Neural cell (in vitro differentiated cells): ENCODE measurements at regions not wholly inside any gene's neighbourhood (a gene's known extent, or its start where the extent isn't known, plus 50 kb on each side); places are given as distances from the start of the nearest gene placed in this dataset.

Experiments used
- H2AFZ ChIP-seq: fragments of 200-600, 300-800 bp; sonication (generic), shearing (Covaris generic); 2 replicates; pipeline ENCODE4 v1.6.0; 2014; ENCODE audit warnings: low read depth, mild to moderate bottlenecking, antibody characterized with exemption, low read length, moderate library complexity
- H3F3A ChIP-seq: fragments of 200-600 bp; shearing (Covaris generic); 2 replicates; pipeline ENCODE4 v1.6.1; 2016; ENCODE audit warnings: mild to moderate bottlenecking, moderate library complexity, mixed read lengths, antibody characterized with exemption, low read length; ENCODE audit not compliant: insufficient read depth, poor library complexity, severe bottlenecking
- H3K27ac ChIP-seq: fragments of 200-600, 300-800 bp; sonication (generic), shearing (Covaris generic); 2 replicates; pipeline ENCODE4 v1.5.1; 2014; ENCODE audit warnings: mild to moderate bottlenecking, low read length, moderate library complexity
- H3K27me3 ChIP-seq: fragments of 300-800, 200-600 bp; sonication (generic), shearing (Covaris generic); 2 replicates; pipeline ENCODE4 v1.6.0; 2014; ENCODE audit warnings: mild to moderate bottlenecking, low read depth, low read length, moderate library complexity; ENCODE audit not compliant: insufficient read depth
- H3K36me3 ChIP-seq: fragments of 300-800, 200-600 bp; sonication (generic), shearing (Covaris generic); 2 replicates; pipeline ENCODE4 v1.5.1; 2014; ENCODE audit warnings: mild to moderate bottlenecking, antibody characterized with exemption, low read length, moderate library complexity; ENCODE audit not compliant: insufficient read depth
- H3K4me2 ChIP-seq: fragments of 300-800, 200-600 bp; sonication (generic), shearing (Covaris generic); 2 replicates; pipeline ENCODE4 v1.6.0; 2014; ENCODE audit warnings: mild to moderate bottlenecking, low read length
- H3K4me3 ChIP-seq: fragments of 300-800, 200-600 bp; sonication (generic), shearing (Covaris generic); 2 replicates; pipeline ENCODE4 v1.5.1; 2014; ENCODE audit warnings: mild to moderate bottlenecking, low read length, moderate library complexity
- H3K79me2 ChIP-seq: fragments of 200-600 bp; shearing (Covaris generic); replicated peaks from 2 replicates; pipeline ENCODE4 v1.6.0; 2014; ENCODE audit warnings: mild to moderate bottlenecking, low read length, moderate library complexity; ENCODE audit not compliant: insufficient read depth
- H3K9ac ChIP-seq: fragments of 300-800, 200-600 bp; sonication (generic), shearing (Covaris generic); 2 replicates; pipeline ENCODE4 v1.6.1; 2016; ENCODE audit warnings: mild to moderate bottlenecking, low read length, mixed read lengths
- H3K9me2 ChIP-seq: fragments of 200-600 bp; shearing (Covaris generic); 2 replicates; pipeline ENCODE4 v1.6.1; 2016; ENCODE audit warnings: mild to moderate bottlenecking, low read length, mixed read lengths; ENCODE audit not compliant: insufficient read depth
- H3K9me3 ChIP-seq: fragments of 200-600, 300-800 bp; sonication (generic), shearing (Covaris generic); 2 replicates; pipeline ENCODE4 v1.6.1; 2016; ENCODE audit warnings: mild to moderate bottlenecking, mixed run types, low read length, moderate library complexity, mixed read lengths
- H4K20me1 ChIP-seq: fragments of 200-600 bp; shearing (Covaris generic); 2 replicates; pipeline ENCODE4 v1.6.1; 2016; ENCODE audit warnings: mild to moderate bottlenecking, mixed run types; ENCODE audit not compliant: insufficient read depth
- CTCF ChIP-seq: fragments of 450-650 bp; IDR thresholded peaks from 2 replicates; pipeline ENCODE4 v1.5.1; 2014; ENCODE audit warnings: antibody characterized with exemption, mild to moderate bottlenecking, moderate library complexity; ENCODE audit not compliant: poor library complexity, severe bottlenecking
- EP300 ChIP-seq: fragments of 450-650 bp; conservative IDR thresholded peaks from 2 replicates; pipeline ENCODE4 v1.6.1; 2014; ENCODE audit warnings: antibody characterized with exemption, mild to moderate bottlenecking, moderate library complexity; ENCODE audit not compliant: poor library complexity, severe bottlenecking
- EZH2 ChIP-seq: fragments of 200-600, 300-800 bp; shearing (Covaris generic), sonication (generic); IDR thresholded peaks from 2 replicates; pipeline ENCODE4 v1.6.1; 2014; ENCODE audit warnings: antibody characterized with exemption, low read length, borderline replicate concordance, mild to moderate bottlenecking; ENCODE audit not compliant: insufficient read depth, poor library complexity, severe bottlenecking
- MXI1 ChIP-seq: fragments of 450-650 bp; conservative IDR thresholded peaks from 2 replicates; pipeline ENCODE4 v1.6.1; 2014; ENCODE audit warnings: antibody characterized with exemption, mild to moderate bottlenecking; ENCODE audit not compliant: poor library complexity, severe bottlenecking
- POLR2AphosphoS5 ChIP-seq: IDR thresholded peaks from 2 replicates; pipeline ENCODE4 v1.6.1; 2012
- RAD21 ChIP-seq: fragments of 450-650 bp; conservative IDR thresholded peaks from 2 replicates; pipeline ENCODE4 v1.6.1; 2014; ENCODE audit warnings: antibody characterized with exemption, mild to moderate bottlenecking, moderate library complexity
- REST ChIP-seq: IDR thresholded peaks from 2 replicates; pipeline ENCODE4 v1.6.1; 2012; ENCODE audit warnings: borderline replicate concordance
- SMC3 ChIP-seq: fragments of 450-650 bp; conservative IDR thresholded peaks from 2 replicates; pipeline ENCODE4 v1.6.1; 2014; ENCODE audit warnings: antibody characterized with exemption, mild to moderate bottlenecking, moderate library complexity; ENCODE audit not compliant: poor library complexity
- TAF1 ChIP-seq: IDR thresholded peaks from 2 replicates; pipeline ENCODE4 v1.6.1; 2012; ENCODE audit warnings: low read depth

GRCh38 chr16:86800894-86801293 is 222.5 kb downstream of the FOXL1 start:
- Histone ChIP-seq H3K9ac (no peak overlapping the region), H3K9me3 (no peaks in the 10 kb centered on the region), H3K4me2 (no peak overlapping the region), H3K27me3 (no peaks in the 10 kb centered on the region), H3K27ac (no peak overlapping the region), H3K4me3 (no peak overlapping the region), H3F3A (no peaks in the 10 kb centered on the region), H4K20me1 (no peaks in the 10 kb centered on the region), H3K9me2 (no peaks in the 10 kb centered on the region), H2AFZ (no peak overlapping the region), H3K36me3 (no peaks in the 10 kb centered on the region), H3K79me2 (no peaks in the 10 kb centered on the region)
- no peak for TF ChIP-seq POLR2AphosphoS5
- TF ChIP-seq MXI1: no peak
- no peak for TF ChIP-seq CTCF
- TF ChIP-seq SMC3: no peak
- TF ChIP-seq RAD21: no peak
- no peak for TF ChIP-seq TAF1
- TF ChIP-seq EZH2: no peak
- TF ChIP-seq EP300: no peak
- TF ChIP-seq REST: no peak

GRCh38 chr16:86802013-86802412 is 223.7 kb downstream of the FOXL1 start:
- H3K9me3 ChIP-seq: no peaks in the 10 kb centered on the region
- H3K27me3 ChIP-seq: no peaks in the 10 kb centered on the region
- no peak overlapping the region for H3K9ac ChIP-seq
- H2AFZ ChIP-seq: no peak overlapping the region
- H3K27ac ChIP-seq: no peak overlapping the region
- TF ChIP-seq SMC3 (no peak), REST (no peak), MXI1 (no peak), RAD21 (no peak), EZH2 (no peak), CTCF (no peak), EP300 (no peak), TAF1 (no peak), POLR2AphosphoS5 (no peak)
- no peaks in the 10 kb centered on the region for H3F3A ChIP-seq
- H3K4me2 ChIP-seq: no peak overlapping the region
- no peaks in the 10 kb centered on the region for H3K36me3 ChIP-seq
- H4K20me1 ChIP-seq: no peaks in the 10 kb centered on the region
- H3K4me3 ChIP-seq: no peak overlapping the region
- no peaks in the 10 kb centered on the region for H3K79me2 ChIP-seq
- no peaks in the 10 kb centered on the region for H3K9me2 ChIP-seq
